H1 (cell line): ENCODE measurements at regions not wholly inside any gene's neighbourhood (a gene's known extent, or its start where the extent isn't known, plus 50 kb on each side); places are given as distances from the start of the nearest gene placed in this dataset.
"Not testable (repeated sequence)": the region's sequence is repeated elsewhere in the genome, so short reads cannot be mapped to it uniquely, and the experiment has no call there.

Source experiments
- ASH2L ChIP-seq: fragments of 200-600, 300-600 bp; sonication (generic); IDR thresholded peaks from one replicate; pipeline ENCODE4 v1.7.1; 2017; ENCODE audit warnings: low read length
- CEBPB ChIP-seq: IDR thresholded peaks from 2 replicates; pipeline ENCODE4 v1.6.1; 2012; ENCODE audit warnings: low read depth, low read length
- CREB1 ChIP-seq: IDR thresholded peaks from 2 replicates; pipeline ENCODE4 v1.6.1; 2012; ENCODE audit warnings: inconsistent platforms
- RAD21 ChIP-seq, 2 experiments: IDR thresholded peaks in 1 of 2; conservative IDR thresholded peaks in 1 of 2; 2 replicates each; pipeline ENCODE4 v1.6.1; 2011; ENCODE audit warnings: low read depth in 2 of 2, low read length in 2 of 2, improper control_type of control experiment in 1 of 2, inconsistent platforms in 1 of 2, mild to moderate bottlenecking in 1 of 2, moderate library complexity in 1 of 2
- TF ChIP-seq, protein P1 (sequence below), 3 experiments: IDR thresholded peaks; 1 replicate in 2 of 3; 2 replicates in 1 of 3; pipeline versions ENCODE4 v1.5.1 to v1.6.1; 2011; ENCODE audit warnings: low read length in 3 of 3, mild to moderate bottlenecking in 3 of 3, inconsistent platforms in 2 of 3, low read depth in 1 of 3, moderate library complexity in 1 of 3; ENCODE audit not compliant: insufficient read depth in 1 of 3; ENCODE audit errors: control extremely low read depth in 1 of 3
- TF ChIP-seq, protein P2 (sequence below): IDR thresholded peaks from 2 replicates; pipeline ENCODE4 v1.6.1; 2012; ENCODE audit warnings: inconsistent platforms

GRCh38 chr16:29267891-29268290 is 138.6 kb downstream of the NPIPB11 start:
- TF ChIP-seq, protein P1, sequence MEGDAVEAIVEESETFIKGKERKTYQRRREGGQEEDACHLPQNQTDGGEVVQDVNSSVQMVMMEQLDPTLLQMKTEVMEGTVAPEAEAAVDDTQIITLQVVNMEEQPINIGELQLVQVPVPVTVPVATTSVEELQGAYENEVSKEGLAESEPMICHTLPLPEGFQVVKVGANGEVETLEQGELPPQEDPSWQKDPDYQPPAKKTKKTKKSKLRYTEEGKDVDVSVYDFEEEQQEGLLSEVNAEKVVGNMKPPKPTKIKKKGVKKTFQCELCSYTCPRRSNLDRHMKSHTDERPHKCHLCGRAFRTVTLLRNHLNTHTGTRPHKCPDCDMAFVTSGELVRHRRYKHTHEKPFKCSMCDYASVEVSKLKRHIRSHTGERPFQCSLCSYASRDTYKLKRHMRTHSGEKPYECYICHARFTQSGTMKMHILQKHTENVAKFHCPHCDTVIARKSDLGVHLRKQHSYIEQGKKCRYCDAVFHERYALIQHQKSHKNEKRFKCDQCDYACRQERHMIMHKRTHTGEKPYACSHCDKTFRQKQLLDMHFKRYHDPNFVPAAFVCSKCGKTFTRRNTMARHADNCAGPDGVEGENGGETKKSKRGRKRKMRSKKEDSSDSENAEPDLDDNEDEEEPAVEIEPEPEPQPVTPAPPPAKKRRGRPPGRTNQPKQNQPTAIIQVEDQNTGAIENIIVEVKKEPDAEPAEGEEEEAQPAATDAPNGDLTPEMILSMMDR (IDR thresholded peaks at IDR 0.05; ENCODE audit: control extremely low read depth in 1 of 3, insufficient read depth in 1 of 3, low read depth in 1 of 3, low read length in 3 of 3), result not testable (repeated sequence)
- TF ChIP-seq CEBPB; RAD21 (IDR thresholded peaks at IDR 0.05 in 1 of 2, conservative IDR thresholded peaks at IDR 0.05 in 1 of 2; ENCODE audit: low read depth in 2 of 2, low read length in 2 of 2); ASH2L; CREB1: not testable (repeated sequence)
- TF ChIP-seq, protein P2, sequence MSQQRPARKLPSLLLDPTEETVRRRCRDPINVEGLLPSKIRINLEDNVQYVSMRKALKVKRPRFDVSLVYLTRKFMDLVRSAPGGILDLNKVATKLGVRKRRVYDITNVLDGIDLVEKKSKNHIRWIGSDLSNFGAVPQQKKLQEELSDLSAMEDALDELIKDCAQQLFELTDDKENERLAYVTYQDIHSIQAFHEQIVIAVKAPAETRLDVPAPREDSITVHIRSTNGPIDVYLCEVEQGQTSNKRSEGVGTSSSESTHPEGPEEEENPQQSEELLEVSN, result not testable (repeated sequence)
